CD4-positive, alpha-beta T cell treated with Interleukin-15 for 4 hours (primary cell): ENCODE measurements at regions not wholly inside any gene's neighbourhood (a gene's known extent, or its start where the extent isn't known, plus 50 kb on each side); places are given as distances from the start of the nearest gene placed in this dataset.
"Not testable (repeated sequence)": the region's sequence is repeated elsewhere in the genome, so short reads cannot be mapped to it uniquely, and the experiment has no call there.

Experiments used
- DNase-seq: peaks from one replicate; pipeline ENCODE4 v3.0.0-alpha.2; 2020; ENCODE audit warnings: low spot score

- DNase-seq, result no peak
Measured at GRCh38 chr10:108684431-108684830, 1238.9 kb downstream of the XPNPEP1 start.

- no peak for DNase-seq
Measured at GRCh38 chr10:108673741-108674140, 1249.6 kb downstream of the XPNPEP1 start.

- no peak for DNase-seq
Measured at GRCh38 chr10:108663587-108663986, 1259.7 kb downstream of the XPNPEP1 start.

GRCh38 chr10:108662975-108663374 is 1260.3 kb downstream of the XPNPEP1 start:
- DNase-seq, result no peak

- no peak for DNase-seq
Measured at GRCh38 chr10:108655057-108655456, 1268.3 kb downstream of the XPNPEP1 start.

GRCh38 chr10:108653531-108653930 is 1269.8 kb downstream of the XPNPEP1 start:
- no peak for DNase-seq

- no peak for DNase-seq
Measured at GRCh38 chr10:108639010-108639409, 1284.3 kb downstream of the XPNPEP1 start.

- no peak for DNase-seq
Measured at GRCh38 chr10:108638225-108638624, 1285.1 kb downstream of the XPNPEP1 start.

GRCh38 chr10:108633046-108633445 is 1290.3 kb downstream of the XPNPEP1 start:
- DNase-seq, result no peak

- no peak for DNase-seq
Measured at GRCh38 chr10:108632144-108632543, 1291.2 kb downstream of the XPNPEP1 start.

GRCh38 chr10:108631332-108631731 is 1292.0 kb downstream of the XPNPEP1 start:
- DNase-seq, result no peak

- no peak for DNase-seq
Measured at GRCh38 chr10:108629834-108630233, 1293.5 kb downstream of the XPNPEP1 start.

GRCh38 chr10:108624052-108624451 is 1299.3 kb downstream of the XPNPEP1 start:
- DNase-seq, result no peak

- DNase-seq, result no peak
Measured at GRCh38 chr10:108620821-108621534, 1302.3 kb downstream of the XPNPEP1 start.

- DNase-seq, result no peak
Measured at GRCh38 chr10:108616559-108617285, 1306.6 kb downstream of the XPNPEP1 start.

- DNase-seq, result no peak
Measured at GRCh38 chr10:108615576-108616320, 1307.6 kb downstream of the XPNPEP1 start.

- no peak for DNase-seq
Measured at GRCh38 chr10:108612485-108612884, 1310.8 kb downstream of the XPNPEP1 start.

- no peak for DNase-seq
Measured at GRCh38 chr10:108608860-108609259, 1314.5 kb downstream of the XPNPEP1 start.

GRCh38 chr10:108601851-108602250 is 1321.5 kb downstream of the XPNPEP1 start:
- no peak for DNase-seq

GRCh38 chr10:108600511-108600910 is 1322.8 kb downstream of the XPNPEP1 start:
- not testable (repeated sequence) for DNase-seq

- DNase-seq, result not testable (repeated sequence)
Measured at GRCh38 chr10:108599317-108599716, 1324.0 kb downstream of the XPNPEP1 start.

- DNase-seq, result no peak
Measured at GRCh38 chr10:108598831-108599230, 1324.5 kb downstream of the XPNPEP1 start.

GRCh38 chr10:108598320-108598695 is 1325.0 kb downstream of the XPNPEP1 start:
- no peak for DNase-seq
